OCI-LY7 (cell line): ENCODE measurements at regions not wholly inside any gene's neighbourhood (a gene's known extent, or its start where the extent isn't known, plus 50 kb on each side); places are given as distances from the start of the nearest gene placed in this dataset.

Experiments
- BruUV-seq: library from RNA; stranded (reverse); fragments of 400-500 nt; replicated peaks from 2 replicates; lab custom pipeline; 2021; lab: Mats Ljungman, UMichigan
- CTCF ChIA-PET: fragments of 300-600 bp; sonication (Branson Sonifier 250); formaldehyde crosslinking; loops from one replicate; lab custom pipeline; 2022; ENCODE audit warnings: antibody characterized with exemption; ENCODE audit not compliant: unreplicated experiment; lab: Charles Lee
- POLR2A ChIA-PET: fragments of 300-600 bp; sonication (Branson Sonifier 250); formaldehyde crosslinking; loops from one replicate; lab custom pipeline; 2022; ENCODE audit warnings: antibody characterized with exemption; lab: Charles Lee
- DNase-seq: peaks from one replicate; pipeline ENCODE4 v3.0.0-alpha.2; 2015; ENCODE audit warnings: low spot score
- H2AFZ ChIP-seq: fragments of 200-600 bp; sonication (generic), shearing (Covaris generic); 2 replicates; pipeline ENCODE4 v1.6.1; 2014; ENCODE audit warnings: mild to moderate bottlenecking, antibody characterized with exemption, low read length, moderate library complexity
- H3K27ac ChIP-seq: fragments of 200-600 bp; sonication (generic); 2 replicates; pipeline ENCODE4 v1.5.1; 2014; ENCODE audit warnings: mixed run types, low read depth, mild to moderate bottlenecking, moderate library complexity, low read length, inconsistent platforms; ENCODE audit not compliant: poor library complexity, severe bottlenecking
- H3K36me3 ChIP-seq: fragments of 200-600 bp; sonication (generic); 2 replicates; pipeline ENCODE4 v1.6.1; 2014; ENCODE audit warnings: mild to moderate bottlenecking, antibody characterized with exemption, low read length, moderate library complexity, mixed read lengths; ENCODE audit not compliant: insufficient read depth
- H3K4me1 ChIP-seq: fragments of 200-600 bp; sonication (generic); 2 replicates; pipeline ENCODE4 v1.5.1; 2014; ENCODE audit warnings: mild to moderate bottlenecking, low read length; ENCODE audit not compliant: insufficient read depth, poor library complexity, severe bottlenecking
- H3K4me2 ChIP-seq: fragments of 200-600 bp; sonication (generic); 2 replicates; pipeline ENCODE4 v1.6.1; 2014; ENCODE audit warnings: mild to moderate bottlenecking, low read length
- H3K4me3 ChIP-seq: fragments of 200-600 bp; sonication (generic); 2 replicates; pipeline ENCODE4 v1.5.1; 2014; ENCODE audit warnings: mild to moderate bottlenecking, low read depth, low read length; ENCODE audit not compliant: poor library complexity, severe bottlenecking
- H3K79me2 ChIP-seq: fragments of 200-600 bp; sonication (generic); 2 replicates; pipeline ENCODE4 v1.6.1; 2016; ENCODE audit warnings: low read depth, mild to moderate bottlenecking, low read length, moderate library complexity, mixed read lengths; ENCODE audit not compliant: insufficient read depth
- H3K9me2 ChIP-seq: fragments of 200-600 bp; sonication (generic); 2 replicates; pipeline ENCODE4 v1.6.1; 2016; ENCODE audit warnings: mild to moderate bottlenecking, low read length, mixed read lengths; ENCODE audit not compliant: insufficient read depth
- H3K9me3 ChIP-seq: fragments of 200-600 bp; sonication (generic); 2 replicates; pipeline ENCODE4 v1.6.1; 2014; ENCODE audit warnings: mild to moderate bottlenecking, mixed run types, low read length, mixed read lengths
- H4K20me1 ChIP-seq: fragments of 200-600 bp; sonication (generic); 2 replicates; pipeline ENCODE4 v1.6.1; 2014; ENCODE audit warnings: mild to moderate bottlenecking, antibody characterized with exemption, low read length, moderate library complexity, mixed read lengths; ENCODE audit not compliant: insufficient read depth
- CTCF ChIP-seq: fragments of 200-600 bp; sonication (generic); conservative IDR thresholded peaks from 2 replicates; pipeline ENCODE4 v1.5.1; 2014; ENCODE audit warnings: mild to moderate bottlenecking, antibody characterized with exemption, low read length, moderate library complexity, mixed read lengths
- EZH2phosphoT487 ChIP-seq: fragments of 200-600 bp; sonication (generic); IDR thresholded peaks from 2 replicates; pipeline ENCODE4 v1.6.1; 2018; ENCODE audit warnings: low read depth, borderline replicate concordance, mild to moderate bottlenecking, mixed run types, antibody characterized with exemption, low read length, moderate library complexity, mixed read lengths
- intact Hi-C: fragments of 100-400 bp; cut with micrococcal nuclease; formaldehyde crosslinking; loops from one replicate; pipeline ENCODE4 v1.10.0; 2022; ENCODE audit not compliant: unreplicated experiment

GRCh38 chr6:97995158-97995557 is 712.1 kb upstream of the MMS22L start:
- Histone ChIP-seq H3K4me2 (no peak overlapping the region), H3K9me2 (no peaks in the 10 kb centered on the region), H3K9me3 (no peaks in the 10 kb centered on the region), H3K79me2 (no peaks in the 10 kb centered on the region), H3K4me3 (no peak overlapping the region), H3K4me1 (no peaks in the 10 kb centered on the region), H3K36me3 (no peaks in the 10 kb centered on the region), H4K20me1 (no peaks in the 10 kb centered on the region), H3K27ac (no peak overlapping the region), H2AFZ (no peak overlapping the region)
- CTCF ChIA-PET, result no interaction called here
- TF ChIP-seq CTCF (no peak), EZH2phosphoT487 (no peak)
- BruUV-seq, result no TSS peak
- intact Hi-C loops, result no loop called here
- no peak for DNase-seq
- POLR2A ChIA-PET, result interaction anchor here (0.6 kb wide), 2 partner anchors 55 to 379 kb away, joined by 3 to 4 read pairs; no protein-coding TSS in a partner anchor

DNA sequence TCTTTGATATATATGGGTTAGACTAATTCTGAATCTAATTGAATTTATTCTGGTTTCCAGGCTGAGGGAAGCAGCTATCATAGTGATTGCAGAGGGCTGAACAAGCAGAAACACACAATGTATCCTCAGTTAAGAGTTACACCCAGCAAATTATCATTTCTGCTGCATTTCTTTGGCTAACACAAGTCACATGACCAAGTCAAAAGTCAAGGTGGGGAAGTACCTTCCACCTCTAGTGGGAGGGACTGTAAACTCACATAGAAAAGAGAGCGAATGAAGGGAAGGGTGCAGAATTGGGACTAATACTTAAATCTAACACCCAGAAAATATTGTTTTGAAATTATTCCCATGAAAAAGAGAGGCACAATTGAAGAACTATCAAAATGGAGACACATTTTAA is 719.7 kb upstream of the MMS22L start:
- H3K27ac ChIP-seq, result no peak overlapping the region
- POLR2A ChIA-PET, result interaction anchor here (0.7 kb wide), 1 partner anchor 1940 kb away, joined by 4 read pairs; no protein-coding TSS in a partner anchor
- DNase-seq, result no peak
- H2AFZ ChIP-seq, result 0 out of 2 replicates have a peak overlapping the region, but pooled peaks have one; percentile 4
- TF ChIP-seq EZH2phosphoT487, result no peak
- no peak for TF ChIP-seq CTCF
- no TSS peak for BruUV-seq
- H3K4me3 ChIP-seq, result no peak overlapping the region
- no peak overlapping the region for H3K4me2 ChIP-seq
- no peaks in the 10 kb centered on the region for H3K9me2 ChIP-seq
- CTCF ChIA-PET, result no interaction called here
- H3K9me3 ChIP-seq, result no peaks in the 10 kb centered on the region
- no peaks in the 10 kb centered on the region for H3K4me1 ChIP-seq
- no peaks in the 10 kb centered on the region for H4K20me1 ChIP-seq
- H3K36me3 ChIP-seq, result no peaks in the 10 kb centered on the region
- H3K79me2 ChIP-seq, result no peaks in the 10 kb centered on the region
- intact Hi-C loops, result no loop called here

DNA sequence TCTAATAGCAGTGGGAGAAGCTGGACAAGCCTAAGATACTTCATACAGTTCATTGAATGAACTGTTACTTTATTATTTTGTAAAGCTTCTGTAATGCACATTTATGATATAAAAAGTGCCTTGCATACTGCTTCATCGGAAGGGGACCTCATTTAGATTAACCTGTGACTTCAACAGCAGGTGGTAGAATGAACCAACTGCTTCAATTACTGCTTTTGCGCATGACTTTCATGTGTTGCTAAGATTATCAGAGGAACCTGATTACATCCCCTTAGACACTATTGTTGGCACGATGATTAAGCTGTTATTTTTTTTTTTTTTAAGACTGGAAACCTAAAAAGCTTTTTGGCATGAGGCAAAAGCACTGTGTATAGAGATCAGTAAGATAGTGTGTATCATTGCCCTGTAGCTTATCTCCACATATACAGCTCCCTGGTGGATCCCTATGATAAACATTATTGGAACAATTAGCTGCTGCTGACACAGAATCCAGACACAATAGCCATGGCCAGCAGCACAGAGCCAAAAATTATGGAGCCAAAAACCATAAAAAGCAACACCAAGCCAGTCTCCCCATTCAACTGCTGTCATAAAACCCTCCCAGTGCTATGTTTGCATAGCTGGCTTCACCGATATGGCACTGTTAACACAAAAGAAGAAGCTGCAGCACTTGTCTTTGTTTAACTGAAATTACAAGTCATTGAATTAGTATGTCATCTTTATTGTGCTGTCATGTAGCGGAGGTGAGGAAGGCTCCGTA is 731.6 kb upstream of the MMS22L start:
- DNase-seq, result no peak
- TF ChIP-seq EZH2phosphoT487 (no peak), CTCF (no peak)
- no peaks in the 10 kb centered on the region for H3K4me1 ChIP-seq
- no peaks in the 10 kb centered on the region for H3K9me3 ChIP-seq
- H4K20me1 ChIP-seq, result no peaks in the 10 kb centered on the region
- H2AFZ ChIP-seq, result no peak overlapping the region
- H3K4me3 ChIP-seq, result no peak overlapping the region
- no TSS peak for BruUV-seq
- intact Hi-C loops, result no loop called here
- ChIA-PET POLR2A (no interaction called here), CTCF (no interaction called here)
- H3K4me2 ChIP-seq, result no peak overlapping the region
- no peaks in the 10 kb centered on the region for H3K79me2 ChIP-seq
- H3K9me2 ChIP-seq, result no peaks in the 10 kb centered on the region
- H3K36me3 ChIP-seq, result no peaks in the 10 kb centered on the region
- no peak overlapping the region for H3K27ac ChIP-seq
